ENCODE measurements at regions not wholly inside any gene's neighbourhood (a gene's known extent, or its start where the extent isn't known, plus 50 kb on each side); places are given as distances from the start of the nearest gene placed in this dataset.

- TF ChIP-seq CTCF (IDR thresholded peaks at IDR 0.05; ENCODE audit: low read depth, low read length, missing control alignments) = no peak
- H3K4me3 ChIP-seq (replicated peaks; ENCODE audit: low read depth, low read length) = no peak overlapping the region
- DNase-seq (ENCODE audit: extremely low read depth, low read depth) = no peak
Observed at GRCh38 chr2:67528320-67528719, 131.2 kb downstream of the ETAA1 start.

- H3K4me3 ChIP-seq (replicated peaks; ENCODE audit: low read depth, low read length) = no peak overlapping the region
- DNase-seq (ENCODE audit: extremely low read depth, low read depth) = no peak
- no peak for TF ChIP-seq CTCF (IDR thresholded peaks at IDR 0.05; ENCODE audit: low read depth, low read length, missing control alignments)
Observed at GRCh38 chr2:67532387-67532786, 135.3 kb downstream of the ETAA1 start.

GRCh38 chr2:67534745-67535144 is 137.6 kb downstream of the ETAA1 start:
- no peak for DNase-seq (ENCODE audit: extremely low read depth, low read depth)
- no peak overlapping the region for H3K4me3 ChIP-seq (replicated peaks; ENCODE audit: low read depth, low read length)
- TF ChIP-seq CTCF (IDR thresholded peaks at IDR 0.05; ENCODE audit: low read depth, low read length, missing control alignments) = no peak

GRCh38 chr2:67540962-67541361 is 143.8 kb downstream of the ETAA1 start:
- TF ChIP-seq CTCF (IDR thresholded peaks at IDR 0.05; ENCODE audit: low read depth, low read length, missing control alignments) = no peak
- no peak for DNase-seq (ENCODE audit: extremely low read depth, low read depth)
- H3K4me3 ChIP-seq (replicated peaks; ENCODE audit: low read depth, low read length) = no peak overlapping the region

- no peak for DNase-seq (ENCODE audit: extremely low read depth, low read depth)
- TF ChIP-seq CTCF (IDR thresholded peaks at IDR 0.05; ENCODE audit: low read depth, low read length, missing control alignments) = no peak
- no peak overlapping the region for H3K4me3 ChIP-seq (replicated peaks; ENCODE audit: low read depth, low read length)
Observed at GRCh38 chr2:67544286-67544685, 147.2 kb downstream of the ETAA1 start.

GRCh38 chr2:67548317-67549201 is 151.4 kb downstream of the ETAA1 start:
- no peak for DNase-seq (ENCODE audit: extremely low read depth, low read depth)
- TF ChIP-seq CTCF (IDR thresholded peaks at IDR 0.05; ENCODE audit: low read depth, low read length, missing control alignments) = no peak
- H3K4me3 ChIP-seq (replicated peaks; ENCODE audit: low read depth, low read length) = no peak overlapping the region

All from HFF-Myc (cell line).